ENCODE measurements at regions not wholly inside any gene's neighbourhood (a gene's known extent, or its start where the extent isn't known, plus 50 kb on each side); places are given as distances from the start of the nearest gene placed in this dataset.

GRCh38 chr5:167577616-167578015 is 713.8 kb upstream of the WWC1 start:
- FAIRE-seq, result no peak
- no peak for DNase-seq (ENCODE audit: insufficient read length, low spot score)
- no peak for TF ChIP-seq POLR2A (IDR thresholded peaks at IDR 0.05; ENCODE audit: low read depth, low read length)

- DNase-seq (ENCODE audit: insufficient read length, low spot score), result no peak
- TF ChIP-seq POLR2A (IDR thresholded peaks at IDR 0.05; ENCODE audit: low read depth, low read length), result no peak
- FAIRE-seq, result no peak
Observed at GRCh38 chr5:167578977-167579692, 712.3 kb upstream of the WWC1 start.

GRCh38 chr5:167579693-167580055 is 711.8 kb upstream of the WWC1 start:
- no peak for TF ChIP-seq POLR2A (IDR thresholded peaks at IDR 0.05; ENCODE audit: low read depth, low read length)
- DNase-seq (ENCODE audit: insufficient read length, low spot score), result no peak
- no peak for FAIRE-seq

- FAIRE-seq, result no peak
Observed at GRCh38 chr5:167580608-167581007, 710.8 kb upstream of the WWC1 start.

GRCh38 chr5:167582283-167582682 is 709.2 kb upstream of the WWC1 start:
- DNase-seq (ENCODE audit: insufficient read length, low spot score), result no peak
- peak; percentile 69 for FAIRE-seq
- TF ChIP-seq POLR2A (IDR thresholded peaks at IDR 0.05; ENCODE audit: low read depth, low read length), result no peak

More at GRCh38 chr5:167580608-167581007, 710.8 kb upstream of the WWC1 start:
- no peak for TF ChIP-seq POLR2A (IDR thresholded peaks at IDR 0.05; ENCODE audit: low read depth, low read length)
- DNase-seq (ENCODE audit: insufficient read length, low spot score), result no peak

GRCh38 chr5:167582886-167583285 is 708.6 kb upstream of the WWC1 start:
- no peak for TF ChIP-seq POLR2A (IDR thresholded peaks at IDR 0.05; ENCODE audit: low read depth, low read length)
- no peak for FAIRE-seq
- DNase-seq (ENCODE audit: insufficient read length, low spot score), result no peak

GRCh38 chr5:167585184-167585583 is 706.3 kb upstream of the WWC1 start:
- TF ChIP-seq POLR2A (IDR thresholded peaks at IDR 0.05; ENCODE audit: low read depth, low read length), result no peak
- DNase-seq (ENCODE audit: insufficient read length, low spot score), result no peak
- no peak for FAIRE-seq

GRCh38 chr5:167587772-167588437 is 703.5 kb upstream of the WWC1 start:
- FAIRE-seq (peak; percentile 92), DNase-seq (ENCODE audit: insufficient read length, low spot score) (peak; percentile 9)
- no peak for TF ChIP-seq POLR2A (IDR thresholded peaks at IDR 0.05; ENCODE audit: low read depth, low read length)

GRCh38 chr5:167592114-167592513 is 699.3 kb upstream of the WWC1 start:
- DNase-seq (ENCODE audit: insufficient read length, low spot score), result no peak
- FAIRE-seq, result no peak
- no peak for TF ChIP-seq POLR2A (IDR thresholded peaks at IDR 0.05; ENCODE audit: low read depth, low read length)

- DNase-seq (ENCODE audit: insufficient read length, low spot score) (no peak), FAIRE-seq (no peak)
- TF ChIP-seq POLR2A (IDR thresholded peaks at IDR 0.05; ENCODE audit: low read depth, low read length), result no peak
Observed at GRCh38 chr5:167593329-167594060, 698.0 kb upstream of the WWC1 start.

GRCh38 chr5:167594061-167594435 is 697.4 kb upstream of the WWC1 start:
- DNase-seq (ENCODE audit: insufficient read length, low spot score) (no peak), FAIRE-seq (no peak)
- no peak for TF ChIP-seq POLR2A (IDR thresholded peaks at IDR 0.05; ENCODE audit: low read depth, low read length)

- TF ChIP-seq POLR2A (IDR thresholded peaks at IDR 0.05; ENCODE audit: low read depth, low read length), result no peak
- DNase-seq (ENCODE audit: insufficient read length, low spot score) (no peak), FAIRE-seq (no peak)
Observed at GRCh38 chr5:167594750-167595149, 696.7 kb upstream of the WWC1 start.

- DNase-seq (ENCODE audit: insufficient read length, low spot score) (no peak), FAIRE-seq (no peak)
- TF ChIP-seq POLR2A (IDR thresholded peaks at IDR 0.05; ENCODE audit: low read depth, low read length), result no peak
Observed at GRCh38 chr5:167595196-167595595, 696.2 kb upstream of the WWC1 start.

- DNase-seq (ENCODE audit: insufficient read length, low spot score) (no peak), FAIRE-seq (no peak)
- no peak for TF ChIP-seq POLR2A (IDR thresholded peaks at IDR 0.05; ENCODE audit: low read depth, low read length)
Observed at GRCh38 chr5:167598166-167598565, 693.3 kb upstream of the WWC1 start.

- FAIRE-seq (no peak), DNase-seq (ENCODE audit: insufficient read length, low spot score) (no peak)
- TF ChIP-seq POLR2A (IDR thresholded peaks at IDR 0.05; ENCODE audit: low read depth, low read length), result no peak
Observed at GRCh38 chr5:167602067-167602466, 689.4 kb upstream of the WWC1 start.

All from H54 (cell line).